ENCODE measurements at regions not wholly inside any gene's neighbourhood (a gene's known extent, or its start where the extent isn't known, plus 50 kb on each side); places are given as distances from the start of the nearest gene placed in this dataset.

DNA sequence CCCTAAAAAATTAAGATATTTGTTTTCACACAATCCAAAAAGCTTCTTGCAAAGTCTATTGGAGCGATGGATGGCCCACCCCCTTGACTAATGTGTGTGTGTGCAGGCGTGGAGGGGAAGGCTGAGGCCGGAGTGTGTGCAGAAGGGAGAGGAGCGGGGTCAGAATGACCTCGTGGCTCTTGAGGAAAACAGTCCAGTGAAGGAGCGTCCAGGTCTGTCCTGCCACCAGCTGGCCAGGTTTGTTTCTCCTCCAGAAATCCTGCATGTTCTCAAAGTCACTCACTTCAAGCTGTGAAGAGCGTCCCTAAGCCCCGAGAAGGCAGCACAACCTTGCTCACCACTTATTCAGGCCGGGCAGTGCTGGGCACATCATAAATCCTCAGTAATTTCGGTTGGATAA is 69.5 kb upstream of the SSX2IP start:
- DNase-seq, result no peak

- DNase-seq, result no peak
Measured at GRCh38 chr1:84758968-84759491, 68.8 kb upstream of the SSX2IP start.

DNA sequence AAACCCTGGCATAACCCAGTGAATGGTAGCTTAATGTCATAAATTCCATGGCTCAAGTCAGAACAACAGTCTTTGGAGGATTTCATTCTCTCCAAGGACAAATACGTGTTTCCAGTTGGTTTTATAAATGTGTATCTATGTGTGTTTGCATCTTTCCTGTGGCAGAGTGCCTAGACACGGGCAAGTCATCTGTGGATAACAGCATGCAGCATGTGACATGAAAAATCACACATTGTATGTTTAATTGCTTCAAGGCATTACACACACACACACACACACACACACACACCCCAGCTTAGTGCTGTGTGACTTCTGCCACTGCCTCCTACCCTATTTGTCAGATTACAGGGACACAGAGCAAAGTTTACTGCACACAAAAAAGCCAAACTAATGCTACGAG is 68.2 kb upstream of the SSX2IP start:
- DNase-seq, result no peak

- no peak for DNase-seq
Measured at GRCh38 chr1:84757301-84757700, 67.0 kb upstream of the SSX2IP start.

- DNase-seq, result no peak
Measured at GRCh38 chr1:84756455-84757082, 66.3 kb upstream of the SSX2IP start.

DNA sequence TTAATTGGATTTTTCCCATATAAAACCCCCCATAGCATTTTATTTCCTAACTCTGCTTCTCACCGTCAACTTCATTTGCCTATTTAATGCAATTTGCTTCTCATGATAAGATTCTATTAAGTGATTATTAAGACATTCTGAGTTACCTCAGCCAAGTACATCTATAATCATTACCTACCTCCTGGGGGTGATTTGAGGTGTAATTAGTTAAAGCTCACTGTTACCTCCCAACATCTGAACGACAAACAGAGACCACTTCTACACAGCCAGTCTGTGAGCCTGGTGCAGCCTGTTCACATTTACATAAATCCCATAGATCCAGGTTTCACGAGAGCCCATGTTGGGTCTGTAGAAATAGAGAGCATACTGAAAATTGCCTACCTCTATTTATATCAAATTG is 65.7 kb upstream of the SSX2IP start:
- no peak for DNase-seq

- no peak for DNase-seq
Measured at GRCh38 chr1:84755216-84755615, 65.0 kb upstream of the SSX2IP start.

DNA sequence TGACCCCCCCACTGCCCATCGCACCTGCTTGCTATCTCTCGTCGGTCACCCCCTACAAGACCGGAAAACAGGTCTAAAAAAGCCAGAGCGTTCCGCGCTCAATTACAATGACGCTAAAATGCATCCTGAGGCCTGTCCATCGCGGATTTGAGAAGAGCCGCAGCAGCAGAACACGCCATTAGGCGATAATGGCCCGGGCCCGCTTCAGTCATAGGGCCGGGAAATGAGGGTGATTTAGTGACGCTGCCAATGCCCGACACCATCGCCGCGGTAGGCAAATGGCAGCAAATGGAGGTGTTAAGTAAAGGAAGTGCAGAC is 64.1 kb upstream of the SSX2IP start:
- DNase-seq, result no peak

- DNase-seq, result peak; percentile 78
Measured at GRCh38 chr1:84753516-84754385, 63.5 kb upstream of the SSX2IP start.

GRCh38 chr1:84750110-84750730 is 60.0 kb upstream of the SSX2IP start:
- no peak for DNase-seq

- DNase-seq, result peak; percentile 58
Measured at GRCh38 chr1:84749427-84749826, 59.2 kb upstream of the SSX2IP start.

GRCh38 chr1:84748364-84748763 is 58.1 kb upstream of the SSX2IP start:
- no peak for DNase-seq

GRCh38 chr1:84745857-84746256 is 55.6 kb upstream of the SSX2IP start:
- no peak for DNase-seq

DNA sequence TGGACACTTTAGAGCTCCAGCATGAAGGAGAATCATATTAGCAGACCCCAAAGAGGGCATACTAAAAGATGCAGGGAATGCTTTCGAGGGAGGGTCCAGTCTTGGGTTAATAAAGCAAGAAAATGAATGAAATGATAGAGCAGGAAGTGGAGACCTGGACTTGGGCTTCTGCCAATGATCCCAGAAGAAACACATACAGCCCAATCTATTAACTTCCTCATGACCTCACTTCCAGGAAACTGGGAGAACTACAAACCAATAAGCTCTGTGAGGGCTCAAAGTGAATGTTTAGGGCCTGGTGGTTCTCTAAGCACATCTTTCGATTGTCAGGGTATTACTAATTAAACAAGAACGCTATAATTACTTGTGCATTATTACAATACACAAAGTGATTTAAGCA is 53.6 kb upstream of the SSX2IP start:
- DNase-seq, result no peak

DNA sequence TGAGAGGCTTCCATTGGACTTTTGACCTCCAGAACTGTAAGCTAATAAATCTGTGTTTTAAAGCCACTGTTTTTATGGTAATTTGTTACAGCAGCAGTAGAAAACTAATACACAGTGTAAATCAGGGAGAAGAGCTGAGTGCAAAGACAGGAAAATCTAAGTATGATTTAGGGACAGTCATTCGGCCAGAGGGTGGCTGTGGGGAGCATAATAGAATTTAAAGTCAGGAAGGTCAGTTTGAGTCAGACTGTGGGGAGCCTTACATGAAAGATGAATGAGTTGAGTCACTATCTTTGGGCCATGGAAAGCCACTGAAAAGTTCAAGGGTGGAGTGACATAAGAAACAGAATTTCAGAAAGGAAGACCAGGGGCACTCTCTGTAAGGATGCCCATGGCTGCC is 52.4 kb upstream of the SSX2IP start:
- DNase-seq, result peak; percentile 69

DNA sequence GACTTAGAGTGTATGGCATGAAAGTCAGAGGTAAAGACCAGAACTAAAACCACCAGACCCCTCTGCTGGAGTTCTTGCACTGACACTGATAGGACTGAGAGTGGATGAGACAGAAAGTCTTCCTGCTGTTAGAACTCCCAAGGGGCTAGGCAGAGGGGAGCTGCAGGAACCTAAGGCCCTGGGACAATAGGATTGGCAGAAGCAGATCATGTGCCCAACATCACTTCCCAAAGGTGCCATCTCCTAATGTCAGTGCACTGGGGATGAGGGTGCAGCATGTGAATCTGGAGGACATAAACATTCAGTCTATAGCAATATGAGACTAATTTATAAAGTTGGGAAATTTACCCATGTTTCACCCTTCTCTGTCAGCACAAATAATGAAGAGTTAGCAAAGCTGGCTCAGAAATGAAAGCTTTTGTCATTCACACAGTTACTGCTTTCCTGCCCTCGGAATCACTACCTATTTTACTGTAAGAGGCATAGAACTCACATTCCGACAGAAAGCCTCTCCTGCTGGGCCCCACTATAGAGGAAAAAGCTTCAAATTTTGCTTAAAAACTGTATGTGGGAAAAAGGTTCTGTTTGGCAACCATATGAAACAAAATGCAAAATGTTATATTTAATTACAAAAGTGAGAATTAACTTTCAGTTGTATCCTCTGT is 49.9 kb upstream of the SSX2IP start:
- DNase-seq, result no peak
